NCI-H1417 treated with DMSO at 0.1 percent for 48 hours (cell line): ENCODE measurements at regions not wholly inside any gene's neighbourhood (a gene's known extent, or its start where the extent isn't known, plus 50 kb on each side); places are given as distances from the start of the nearest gene placed in this dataset.
"Not testable (repeated sequence)": the region's sequence is repeated elsewhere in the genome, so short reads cannot be mapped to it uniquely, and the experiment has no call there.

Experiments used
- DNase-seq: peaks from one replicate; lab custom pipeline; 2025; lab: John Stamatoyannopoulos, UW

GRCh38 chr6:80922916-80923455, 816.5 kb downstream of the BCKDHB start:
- no peak for DNase-seq

GRCh38 chr6:80921861-80922460, 815.5 kb downstream of the BCKDHB start:
- no peak for DNase-seq

- DNase-seq, result no peak
Observed at GRCh38 chr6:80907831-80908230, 801.4 kb downstream of the BCKDHB start.

GRCh38 chr6:80903711-80904110, 797.2 kb downstream of the BCKDHB start:
- DNase-seq, result no peak

GRCh38 chr6:80886475-80886874, 780.0 kb downstream of the BCKDHB start:
- DNase-seq, result no peak

- DNase-seq, result no peak
Observed at GRCh38 chr6:80872951-80873308, 766.5 kb downstream of the BCKDHB start.

GRCh38 chr6:80872199-80872950, 765.9 kb downstream of the BCKDHB start:
- no peak for DNase-seq

- no peak for DNase-seq
Observed at GRCh38 chr6:80862756-80863155, 756.3 kb downstream of the BCKDHB start.

- no peak for DNase-seq
Observed at GRCh38 chr6:80860107-80860506, 753.6 kb downstream of the BCKDHB start.

GRCh38 chr6:80847973-80848372, 741.5 kb downstream of the BCKDHB start:
- DNase-seq, result not testable (repeated sequence)

- DNase-seq, result no peak
Observed at GRCh38 chr6:80832337-80832736, 725.9 kb downstream of the BCKDHB start.

GRCh38 chr6:80793411-80793810, 686.9 kb downstream of the BCKDHB start:
- DNase-seq, result no peak

- DNase-seq, result no peak
Observed at GRCh38 chr6:80792151-80792550, 685.7 kb downstream of the BCKDHB start.

- no peak for DNase-seq
Observed at GRCh38 chr6:80789912-80790570, 683.6 kb downstream of the BCKDHB start.

- DNase-seq, result not testable (repeated sequence)
Observed at GRCh38 chr6:80783271-80783670, 676.8 kb downstream of the BCKDHB start.

GRCh38 chr6:80771941-80772340, 665.5 kb downstream of the BCKDHB start:
- no peak for DNase-seq

GRCh38 chr6:80769106-80769505, 662.6 kb downstream of the BCKDHB start:
- no peak for DNase-seq

- DNase-seq, result no peak
Observed at GRCh38 chr6:80767808-80768207, 661.3 kb downstream of the BCKDHB start.

- DNase-seq, result no peak
Observed at GRCh38 chr6:80744213-80744612, 637.7 kb downstream of the BCKDHB start.

GRCh38 chr6:80742481-80742880, 636.0 kb downstream of the BCKDHB start:
- no peak for DNase-seq

GRCh38 chr6:80733641-80734040, 627.2 kb downstream of the BCKDHB start:
- no peak for DNase-seq

- no peak for DNase-seq
Observed at GRCh38 chr6:80728830-80729229, 622.4 kb downstream of the BCKDHB start.
